Endothelial cell of umbilical vein (primary cell): ENCODE measurements at regions not wholly inside any gene's neighbourhood (a gene's known extent, or its start where the extent isn't known, plus 50 kb on each side); places are given as distances from the start of the nearest gene placed in this dataset.

Source experiments
- BruUV-seq: library from RNA; stranded (reverse); fragments of 400-500 nt; replicated peaks from 2 replicates; lab custom pipeline; 2021; lab: Mats Ljungman, UMichigan
- CTCF ChIA-PET: fragments of 300-600, 350-600 bp; sonication (Branson Sonifier 250); formaldehyde crosslinking; loops from one replicate; lab custom pipeline; 2021; ENCODE audit warnings: antibody characterized with exemption, inconsistent platforms; lab: Charles Lee
- POLR2A ChIA-PET: fragments of 300-600, 350-600 bp; sonication (Branson Sonifier 250); formaldehyde crosslinking; loops from one replicate; lab custom pipeline; 2021; ENCODE audit warnings: antibody characterized with exemption, inconsistent platforms; lab: Charles Lee
- DNase-seq: peaks from one replicate; pipeline ENCODE4 v3.0.0-alpha.2; 2011; ENCODE audit warnings: low read depth, low spot score
- FAIRE-seq: peaks from 2 replicates; lab custom pipeline; 2011; peaks lifted over from hg19 to GRCh38; lab: Jason Lieb, UNC
- H2AFZ ChIP-seq: 2 replicates; pipeline ENCODE4 v1.6.0; 2012; ENCODE audit warnings: low read depth, low read length, control low read depth, inconsistent platforms
- H3K27ac ChIP-seq: 2 replicates; pipeline ENCODE4 v1.5.1; 2011; ENCODE audit warnings: low read depth, mild to moderate bottlenecking, control low read depth, low read length, moderate library complexity; ENCODE audit not compliant: insufficient read depth
- H3K27me3 ChIP-seq, 2 experiments: 2 replicates each; pipeline versions ENCODE4 v1.6.0 to v1.6.1; 2011; ENCODE audit warnings: low read length in 2 of 2, mixed read lengths in 1 of 2; ENCODE audit not compliant: control insufficient read depth in 2 of 2, insufficient read depth in 2 of 2
- H3K36me3 ChIP-seq, 2 experiments: 2 replicates in 1 of 2; 3 replicates in 1 of 2; pipeline ENCODE4 v1.5.1; 2011; ENCODE audit warnings: low read length in 2 of 2, mild to moderate bottlenecking in 1 of 2, moderate library complexity in 1 of 2; ENCODE audit not compliant: control insufficient read depth in 2 of 2, insufficient read depth in 2 of 2; ENCODE audit errors: extremely low read depth in 1 of 2
- H3K4me1 ChIP-seq: 3 replicates; pipeline ENCODE4 v1.5.1; 2011; ENCODE audit warnings: mild to moderate bottlenecking, low read length; ENCODE audit not compliant: control insufficient read depth, insufficient read depth; ENCODE audit errors: extremely low read depth
- H3K4me2 ChIP-seq: 2 replicates; pipeline ENCODE4 v1.6.1; 2011; ENCODE audit warnings: low read length, control low read depth, mixed read lengths; ENCODE audit not compliant: insufficient read depth
- H3K4me3 ChIP-seq, 3 experiments: fragments of 200-600 bp in 1 of 3; sonication (generic), shearing (Covaris generic) in 1 of 3; replicated peaks in 1 of 3; 2 replicates each; pipeline ENCODE4 v1.5.1; 2011 to 2016; ENCODE audit warnings: control low read depth in 3 of 3, low read length in 3 of 3, mild to moderate bottlenecking in 2 of 3, inconsistent platforms in 1 of 3, low read depth in 1 of 3, moderate library complexity in 1 of 3; ENCODE audit not compliant: insufficient read depth in 1 of 3
- H3K79me2 ChIP-seq: 2 replicates; pipeline ENCODE4 v1.6.0; 2012; ENCODE audit warnings: low read length, inconsistent platforms; ENCODE audit not compliant: control insufficient read depth, insufficient read depth
- H3K9ac ChIP-seq: replicated peaks from 2 replicates; pipeline ENCODE3; 2011; ENCODE audit warnings: low read length, control low read depth; ENCODE audit not compliant: insufficient read depth; ENCODE audit errors: extremely low read depth
- H3K9me1 ChIP-seq: replicated peaks from 3 replicates; pipeline ENCODE4 v1.6.0; 2011; ENCODE audit warnings: mild to moderate bottlenecking, low read length; ENCODE audit not compliant: control insufficient read depth, insufficient read depth; ENCODE audit errors: extremely low read depth
- H3K9me3 ChIP-seq: replicated peaks from 2 replicates; pipeline ENCODE4 v1.5.1; 2012; ENCODE audit warnings: low read length, inconsistent platforms; ENCODE audit not compliant: control insufficient read depth, insufficient read depth
- H4K20me1 ChIP-seq: replicated peaks from 2 replicates; pipeline ENCODE3; 2011; ENCODE audit warnings: mild to moderate bottlenecking, low read length; ENCODE audit not compliant: control insufficient read depth, insufficient read depth; ENCODE audit errors: extremely low read depth
- EZH2 ChIP-seq: IDR thresholded peaks from 2 replicates; pipeline ENCODE4 v1.6.1; 2012; ENCODE audit warnings: borderline replicate concordance, low read depth, mild to moderate bottlenecking, moderate library complexity, low read length, inconsistent platforms; ENCODE audit not compliant: severe bottlenecking
- FOS ChIP-seq: IDR thresholded peaks from 2 replicates; pipeline ENCODE4 v1.6.1; 2011; ENCODE audit warnings: mild to moderate bottlenecking, low read length, moderate library complexity, borderline replicate concordance; ENCODE audit not compliant: insufficient read depth
- GATA2 ChIP-seq: IDR thresholded peaks from 2 replicates; pipeline ENCODE4 v1.7.0; 2011; ENCODE audit warnings: low read depth, mild to moderate bottlenecking, moderate library complexity, mixed read lengths, low read length; ENCODE audit not compliant: insufficient read length, insufficient read depth
- JUN ChIP-seq: IDR thresholded peaks from 2 replicates; pipeline ENCODE4 v1.6.1; 2011; ENCODE audit warnings: borderline replicate concordance, low read depth; ENCODE audit not compliant: insufficient read length, insufficient read depth
- POLR2A ChIP-seq: IDR thresholded peaks from 2 replicates; pipeline ENCODE4 v1.6.1; 2012; ENCODE audit warnings: low read depth, mild to moderate bottlenecking, control low read depth, low read length
- POLR2AphosphoS5 ChIP-seq: IDR thresholded peaks from 2 replicates; pipeline ENCODE4 v1.6.1; 2012; ENCODE audit warnings: low read depth, mild to moderate bottlenecking, control low read depth, low read length, moderate library complexity; ENCODE audit not compliant: insufficient read depth
- dilution Hi-C: fragments of 300-500 bp; cut with MboI; formaldehyde crosslinking; loops from one replicate; pipeline ENCODE4 v1.15.0; 2019; ENCODE audit warnings: low sequenced_read_pairs; ENCODE audit not compliant: extremely low pct_ligation_motif_present
- intact Hi-C: fragments of 100-400 bp; cut with micrococcal nuclease; formaldehyde crosslinking; loops from one replicate; pipeline ENCODE4 v1.10.0; 2022
- TF ChIP-seq, protein P1 (sequence below), 2 donors: IDR thresholded peaks; 1 replicate in 1 of 2; 2 replicates in 1 of 2; pipeline ENCODE4 v1.5.1; 2011; ENCODE audit warnings: low read length in 2 of 2, mild to moderate bottlenecking in 2 of 2, moderate library complexity in 2 of 2, control low read depth in 1 of 2, inconsistent platforms in 1 of 2, low read depth in 1 of 2; ENCODE audit not compliant: insufficient read depth in 1 of 2; ENCODE audit errors: extremely low read depth in 1 of 2

DNA sequence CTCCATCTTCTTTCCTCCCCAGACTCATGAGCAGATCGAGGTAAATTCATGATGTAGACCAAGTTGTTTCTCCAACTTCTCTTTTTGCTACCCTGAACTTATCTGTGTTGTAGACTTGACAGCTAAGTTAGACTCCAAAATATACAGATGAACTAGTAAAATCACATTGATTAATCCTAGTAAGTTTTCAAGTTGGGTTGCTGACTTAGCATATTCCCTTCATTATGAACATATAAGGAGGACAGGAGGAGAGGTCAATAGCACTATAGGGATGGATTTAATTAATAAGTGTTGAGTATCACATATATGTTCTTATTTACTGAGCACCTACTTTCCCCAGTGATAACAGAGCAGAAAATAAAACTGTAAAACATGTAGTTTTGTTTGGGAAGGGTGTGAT lies 227.3 kb downstream of the TINAG start:
- Histone ChIP-seq H3K9me3 (no peaks in the 10 kb centered on the region), H4K20me1 (no peaks in the 10 kb centered on the region), H3K27ac (no peak overlapping the region), H3K36me3 (no peaks in the 10 kb centered on the region), H3K4me1 (no peaks in the 10 kb centered on the region), H2AFZ (no peak overlapping the region), H3K27me3 (no peaks in the 10 kb centered on the region), H3K4me3 (no peak overlapping the region), H3K9ac (no peak overlapping the region), H3K4me2 (no peak overlapping the region), H3K79me2 (no peaks in the 10 kb centered on the region), H3K9me1 (no peaks in the 10 kb centered on the region)
- TF ChIP-seq EZH2 (no peak), POLR2A (no peak), JUN (no peak), FOS (no peak), POLR2AphosphoS5 (no peak), GATA2 (no peak)
- TF ChIP-seq, protein P1, sequence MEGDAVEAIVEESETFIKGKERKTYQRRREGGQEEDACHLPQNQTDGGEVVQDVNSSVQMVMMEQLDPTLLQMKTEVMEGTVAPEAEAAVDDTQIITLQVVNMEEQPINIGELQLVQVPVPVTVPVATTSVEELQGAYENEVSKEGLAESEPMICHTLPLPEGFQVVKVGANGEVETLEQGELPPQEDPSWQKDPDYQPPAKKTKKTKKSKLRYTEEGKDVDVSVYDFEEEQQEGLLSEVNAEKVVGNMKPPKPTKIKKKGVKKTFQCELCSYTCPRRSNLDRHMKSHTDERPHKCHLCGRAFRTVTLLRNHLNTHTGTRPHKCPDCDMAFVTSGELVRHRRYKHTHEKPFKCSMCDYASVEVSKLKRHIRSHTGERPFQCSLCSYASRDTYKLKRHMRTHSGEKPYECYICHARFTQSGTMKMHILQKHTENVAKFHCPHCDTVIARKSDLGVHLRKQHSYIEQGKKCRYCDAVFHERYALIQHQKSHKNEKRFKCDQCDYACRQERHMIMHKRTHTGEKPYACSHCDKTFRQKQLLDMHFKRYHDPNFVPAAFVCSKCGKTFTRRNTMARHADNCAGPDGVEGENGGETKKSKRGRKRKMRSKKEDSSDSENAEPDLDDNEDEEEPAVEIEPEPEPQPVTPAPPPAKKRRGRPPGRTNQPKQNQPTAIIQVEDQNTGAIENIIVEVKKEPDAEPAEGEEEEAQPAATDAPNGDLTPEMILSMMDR (IDR thresholded peaks at IDR 0.05; ENCODE audit: extremely low read depth in 1 of 2, insufficient read depth in 1 of 2, low read depth in 1 of 2, low read length in 2 of 2) = no peak
- POLR2A ChIA-PET = no interaction called here
- CTCF ChIA-PET = no interaction called here
- dilution Hi-C loops (no loop called here), intact Hi-C loops (no loop called here)
- DNase-seq (no peak), FAIRE-seq (no peak)
- no TSS peak for BruUV-seq
